ENCODE measurements at regions not wholly inside any gene's neighbourhood (a gene's known extent, or its start where the extent isn't known, plus 50 kb on each side); places are given as distances from the start of the nearest gene placed in this dataset.
A peak's percentile ranks its signal among the peaks of the same experiment; 100 is the strongest.

DNA sequence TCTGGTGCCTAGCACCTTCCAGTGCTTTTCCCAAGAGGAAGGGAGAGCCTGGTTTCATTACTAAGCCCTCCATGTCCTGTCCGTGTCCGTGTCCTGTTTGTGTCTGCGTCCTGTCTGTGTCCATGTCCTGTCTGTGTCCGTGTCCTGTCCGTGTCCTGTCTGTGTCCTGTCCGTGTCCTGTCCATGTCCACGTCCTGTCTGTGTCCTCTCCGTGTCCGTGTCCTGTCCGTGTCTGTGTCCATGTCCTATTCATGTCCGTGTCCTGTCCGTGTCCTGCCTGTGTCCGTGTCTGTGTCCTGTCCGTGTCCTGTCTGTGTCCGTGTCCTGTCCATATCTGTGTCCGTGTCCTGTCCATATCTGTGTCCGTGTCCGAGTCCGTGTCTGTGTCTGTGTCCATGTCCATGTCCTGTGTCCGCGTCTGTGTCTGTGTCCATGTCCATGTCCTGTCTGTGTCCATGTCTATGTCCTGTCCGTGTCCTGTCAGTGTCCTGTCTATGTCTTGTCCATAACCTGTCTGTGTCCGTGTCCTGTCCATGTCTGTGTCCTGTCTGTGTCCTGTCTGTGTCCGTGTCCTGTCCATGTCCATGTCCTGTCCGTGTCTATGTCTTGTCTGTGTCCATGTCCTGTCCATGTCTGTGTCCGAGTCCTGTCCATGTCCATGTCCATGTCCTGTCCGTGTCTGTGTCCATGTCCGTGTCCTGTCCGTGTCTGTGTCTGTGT is 54.4 kb upstream of the BHLHE23 start:
- TF ChIP-seq, protein P1, sequence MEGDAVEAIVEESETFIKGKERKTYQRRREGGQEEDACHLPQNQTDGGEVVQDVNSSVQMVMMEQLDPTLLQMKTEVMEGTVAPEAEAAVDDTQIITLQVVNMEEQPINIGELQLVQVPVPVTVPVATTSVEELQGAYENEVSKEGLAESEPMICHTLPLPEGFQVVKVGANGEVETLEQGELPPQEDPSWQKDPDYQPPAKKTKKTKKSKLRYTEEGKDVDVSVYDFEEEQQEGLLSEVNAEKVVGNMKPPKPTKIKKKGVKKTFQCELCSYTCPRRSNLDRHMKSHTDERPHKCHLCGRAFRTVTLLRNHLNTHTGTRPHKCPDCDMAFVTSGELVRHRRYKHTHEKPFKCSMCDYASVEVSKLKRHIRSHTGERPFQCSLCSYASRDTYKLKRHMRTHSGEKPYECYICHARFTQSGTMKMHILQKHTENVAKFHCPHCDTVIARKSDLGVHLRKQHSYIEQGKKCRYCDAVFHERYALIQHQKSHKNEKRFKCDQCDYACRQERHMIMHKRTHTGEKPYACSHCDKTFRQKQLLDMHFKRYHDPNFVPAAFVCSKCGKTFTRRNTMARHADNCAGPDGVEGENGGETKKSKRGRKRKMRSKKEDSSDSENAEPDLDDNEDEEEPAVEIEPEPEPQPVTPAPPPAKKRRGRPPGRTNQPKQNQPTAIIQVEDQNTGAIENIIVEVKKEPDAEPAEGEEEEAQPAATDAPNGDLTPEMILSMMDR (conservative IDR thresholded peaks at IDR 0.05; ENCODE audit: low read depth, low read length) = no peak
- no peak overlapping the region for H3K4me3 ChIP-seq (ENCODE audit: low read depth, low read length)
- DNase-seq (ENCODE audit: low read depth) = no peak

DNA sequence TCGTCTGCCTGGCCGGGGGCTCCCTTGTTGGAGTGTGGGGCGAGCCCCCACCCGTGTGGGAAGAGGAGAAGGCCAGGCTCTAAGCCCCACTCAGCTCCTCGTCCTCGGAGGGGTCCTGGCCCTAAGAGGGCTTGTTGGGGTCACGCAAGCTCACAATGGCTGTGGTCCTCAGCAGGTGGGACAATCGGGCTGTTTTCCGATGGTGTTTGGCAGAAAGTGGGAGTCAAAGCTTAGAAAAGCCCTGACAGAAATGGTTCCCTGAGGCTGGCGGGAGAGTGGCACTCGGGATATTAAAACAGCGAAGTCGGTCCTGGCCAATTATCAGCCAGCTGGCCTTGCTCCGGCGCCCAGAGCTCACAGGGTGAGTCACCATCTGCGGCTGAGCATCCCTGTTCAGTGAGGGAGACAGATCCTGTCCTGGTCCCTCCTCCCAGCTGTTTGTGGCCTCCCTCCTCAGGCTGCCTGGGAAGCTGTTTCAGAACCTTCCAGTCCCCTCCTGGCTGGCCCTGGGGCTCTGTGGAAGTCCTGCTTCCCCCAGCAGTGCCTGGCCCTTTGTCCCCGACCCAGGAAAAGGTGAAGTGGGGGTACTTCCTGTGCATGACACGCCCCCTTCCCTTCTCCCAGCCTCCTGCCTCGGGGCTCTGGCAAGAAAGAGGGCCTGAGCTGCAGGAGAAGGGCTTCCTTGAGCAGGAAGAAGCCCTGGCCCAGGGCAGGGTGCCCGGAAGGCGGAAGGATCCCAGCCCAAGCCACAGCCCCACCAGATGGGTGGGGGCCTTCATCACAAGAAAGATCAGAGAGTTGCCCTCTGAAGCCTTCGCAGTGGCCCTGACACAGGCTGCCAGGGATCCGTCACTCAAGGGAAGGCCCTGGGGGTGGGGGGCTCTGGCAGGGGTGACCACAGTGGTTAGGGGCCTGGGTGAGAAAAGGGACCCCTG is 53.6 kb upstream of the BHLHE23 start:
- peak; percentile 28 for DNase-seq (ENCODE audit: low read depth)
- TF ChIP-seq, protein P1 (conservative IDR thresholded peaks at IDR 0.05; ENCODE audit: low read depth, low read length) = no peak
- H3K4me3 ChIP-seq (ENCODE audit: low read depth, low read length) = no peak overlapping the region

DNA sequence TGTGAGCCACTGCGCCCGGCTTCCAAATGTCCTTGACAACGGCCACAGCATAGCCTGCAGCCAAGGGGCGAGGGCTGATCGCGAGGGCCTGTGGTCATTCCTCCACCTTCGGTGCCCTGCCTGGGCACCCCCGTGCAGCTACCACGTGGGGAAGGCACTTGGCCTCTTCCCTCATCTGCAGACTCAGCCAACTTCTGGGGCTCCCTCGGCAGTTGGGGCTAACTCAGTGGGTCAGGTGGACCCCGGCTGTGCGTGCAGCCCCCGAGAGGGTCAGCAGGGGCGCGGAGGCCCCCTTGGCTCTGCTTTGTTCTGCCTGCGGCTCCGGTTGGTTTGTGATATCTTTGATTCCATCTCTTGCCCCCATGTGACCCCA is 52.9 kb upstream of the BHLHE23 start:
- TF ChIP-seq, protein P1 (conservative IDR thresholded peaks at IDR 0.05; ENCODE audit: low read depth, low read length) = no peak
- no peak overlapping the region for H3K4me3 ChIP-seq (ENCODE audit: low read depth, low read length)
- no peak for DNase-seq (ENCODE audit: low read depth)

DNA sequence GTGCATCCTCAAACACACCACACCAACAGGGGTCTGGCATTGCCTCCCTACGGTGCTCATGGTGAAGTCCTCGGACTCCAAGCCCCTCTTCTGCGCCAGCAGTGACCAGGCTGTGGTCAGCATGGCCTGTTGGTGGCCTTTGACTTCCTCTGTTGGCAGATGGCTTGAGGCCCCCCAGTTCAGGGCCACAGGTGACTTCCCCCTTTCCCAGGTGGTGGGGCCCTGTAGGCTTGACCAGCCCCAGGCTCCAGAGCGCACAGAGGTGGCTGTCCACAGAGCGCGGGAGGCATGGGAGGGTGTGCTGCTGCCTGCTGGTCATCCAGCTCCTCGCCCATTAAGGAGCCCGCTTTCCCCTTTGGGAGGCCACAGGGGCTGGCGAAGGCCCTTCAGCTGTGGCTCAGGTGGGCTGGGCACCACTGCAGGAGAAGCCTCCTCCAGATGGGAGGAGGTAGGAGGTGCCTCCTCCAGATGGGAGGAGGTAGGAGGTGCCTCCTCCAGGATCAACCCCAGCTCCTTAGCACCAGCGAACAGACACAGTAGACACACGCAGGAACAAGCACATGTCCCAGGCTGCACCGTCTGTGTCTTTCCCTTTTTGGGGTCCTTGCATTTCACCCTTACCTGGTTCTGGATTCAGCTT is 52.1 kb upstream of the BHLHE23 start:
- DNase-seq (ENCODE audit: low read depth) = no peak
- no peak overlapping the region for H3K4me3 ChIP-seq (ENCODE audit: low read depth, low read length)
- TF ChIP-seq, protein P1 (conservative IDR thresholded peaks at IDR 0.05; ENCODE audit: low read depth, low read length) = no peak

DNA sequence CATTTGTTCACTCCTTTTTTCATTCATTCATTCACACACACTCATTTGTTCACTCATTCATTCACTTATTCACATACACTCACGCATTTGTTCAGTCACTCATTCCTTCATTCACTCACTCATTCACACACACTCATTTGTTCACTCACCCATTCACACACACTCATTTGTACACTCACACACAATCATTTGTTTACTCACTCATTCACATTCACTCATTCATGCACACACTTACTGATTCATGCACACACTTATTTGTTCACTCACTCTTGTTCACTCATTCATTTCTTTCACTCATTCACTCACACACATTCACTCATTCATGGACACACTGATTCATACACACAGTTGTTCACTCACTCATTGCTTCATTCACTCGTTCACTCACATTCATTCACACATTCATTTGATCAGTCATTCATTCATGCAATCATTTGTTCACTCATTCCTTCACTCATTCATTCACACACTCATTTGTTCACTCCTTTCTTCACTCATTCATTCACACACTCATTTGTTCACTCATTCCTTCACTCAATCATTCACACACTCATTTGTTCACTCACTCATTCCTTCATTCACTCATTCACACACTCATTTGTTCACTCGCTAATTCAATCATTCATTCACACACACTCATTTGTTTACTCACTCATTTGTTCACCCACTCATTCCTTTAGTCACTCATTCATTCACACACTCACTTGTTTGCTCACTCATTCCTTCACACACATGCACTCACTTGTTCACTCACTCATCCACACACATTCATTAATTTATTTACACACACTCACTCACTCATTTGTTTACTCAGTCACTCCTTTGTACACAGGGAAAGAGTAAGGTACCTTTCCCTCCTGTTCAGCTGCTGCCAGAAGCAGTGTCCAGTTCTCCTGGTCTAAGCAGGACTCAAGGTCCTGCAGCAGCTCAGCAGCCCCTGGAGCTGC is 50.7 kb upstream of the BHLHE23 start:
- no peak for DNase-seq (ENCODE audit: low read depth)
- TF ChIP-seq, protein P1 (conservative IDR thresholded peaks at IDR 0.05; ENCODE audit: low read depth, low read length) = no peak

More for the DNA sequence above, 50.7 kb upstream of the BHLHE23 start:
- H3K4me3 ChIP-seq (ENCODE audit: low read depth, low read length) = no peak overlapping the region
